Loucy (cell line): ENCODE measurements at regions not wholly inside any gene's neighbourhood (a gene's known extent, or its start where the extent isn't known, plus 50 kb on each side); places are given as distances from the start of the nearest gene placed in this dataset.

ENCODE experiments used
- H2AFZ ChIP-seq: fragments of 200-600 bp; sonication (generic); 2 replicates; pipeline ENCODE4 v1.6.0; 2016; ENCODE audit warnings: antibody characterized with exemption, mild to moderate bottlenecking, low read length, moderate library complexity
- H3F3A ChIP-seq: fragments of 200-600 bp; 2 replicates; pipeline ENCODE4 v1.6.0; 2016; ENCODE audit warnings: antibody characterized with exemption, low read depth, mild to moderate bottlenecking
- H3K27me3 ChIP-seq: fragments of 200-600 bp; sonication (generic); 2 replicates; pipeline ENCODE4 v1.6.1; 2014; ENCODE audit warnings: low read length, mild to moderate bottlenecking; ENCODE audit not compliant: insufficient read depth, poor library complexity, severe bottlenecking
- H3K36me3 ChIP-seq: fragments of 200-600 bp; sonication (generic); 2 replicates; pipeline ENCODE4 v1.6.1; 2016; ENCODE audit warnings: low read length; ENCODE audit not compliant: insufficient read depth
- H3K4me1 ChIP-seq: fragments of 200-600 bp; sonication (generic); 2 replicates; pipeline ENCODE4 v1.5.1; 2014; ENCODE audit warnings: low read length, mild to moderate bottlenecking; ENCODE audit not compliant: insufficient read depth, poor library complexity, severe bottlenecking
- H3K4me2 ChIP-seq: fragments of 200-600 bp; sonication (generic); 2 replicates; pipeline ENCODE4 v1.6.0; 2014; ENCODE audit warnings: antibody characterized with exemption, low read length, low read depth, mild to moderate bottlenecking; ENCODE audit not compliant: poor library complexity, severe bottlenecking
- H3K4me3 ChIP-seq: fragments of 200-600 bp; sonication (generic); 2 replicates; pipeline ENCODE4 v1.5.1; 2014; ENCODE audit warnings: low read length, mild to moderate bottlenecking, mixed read lengths; ENCODE audit not compliant: poor library complexity, severe bottlenecking
- H3K79me2 ChIP-seq: fragments of 200-600 bp; sonication (generic); 2 replicates; pipeline ENCODE4 v1.6.1; 2014; ENCODE audit warnings: low read length; ENCODE audit not compliant: insufficient read depth
- H3K9ac ChIP-seq: fragments of 200-600 bp; sonication (generic); 2 replicates; pipeline ENCODE4 v1.6.0; 2014; ENCODE audit warnings: mild to moderate bottlenecking, low read depth, low read length, moderate library complexity; ENCODE audit not compliant: poor library complexity, severe bottlenecking
- H3K9me2 ChIP-seq: fragments of 200-600 bp; sonication (generic); replicated peaks from 2 replicates; pipeline ENCODE4 v1.6.1; 2016; ENCODE audit warnings: low read depth, low read length, mixed read lengths
- H3K9me3 ChIP-seq: fragments of 200-600 bp; sonication (generic); 2 replicates; pipeline ENCODE4 v1.6.1; 2014; ENCODE audit warnings: mild to moderate bottlenecking, antibody characterized with exemption, low read length, low read depth; ENCODE audit not compliant: insufficient read depth
- H4K20me1 ChIP-seq: fragments of 200-600 bp; sonication (generic); 2 replicates; pipeline ENCODE4 v1.6.0; 2014; ENCODE audit warnings: antibody characterized with exemption, low read length, mild to moderate bottlenecking; ENCODE audit not compliant: insufficient read depth, poor library complexity, severe bottlenecking
- EZH2phosphoT487 ChIP-seq: fragments of 200-600 bp; IDR thresholded peaks from 2 replicates; pipeline ENCODE4 v1.6.1; 2018; ENCODE audit warnings: antibody characterized with exemption, mild to moderate bottlenecking, moderate library complexity, borderline replicate concordance
- TF ChIP-seq, protein P1 (sequence below): fragments of 200-600 bp; sonication (generic); conservative IDR thresholded peaks from 2 replicates; pipeline ENCODE4 v1.5.1; 2014; ENCODE audit warnings: mild to moderate bottlenecking, antibody characterized with exemption, low read length

DNA sequence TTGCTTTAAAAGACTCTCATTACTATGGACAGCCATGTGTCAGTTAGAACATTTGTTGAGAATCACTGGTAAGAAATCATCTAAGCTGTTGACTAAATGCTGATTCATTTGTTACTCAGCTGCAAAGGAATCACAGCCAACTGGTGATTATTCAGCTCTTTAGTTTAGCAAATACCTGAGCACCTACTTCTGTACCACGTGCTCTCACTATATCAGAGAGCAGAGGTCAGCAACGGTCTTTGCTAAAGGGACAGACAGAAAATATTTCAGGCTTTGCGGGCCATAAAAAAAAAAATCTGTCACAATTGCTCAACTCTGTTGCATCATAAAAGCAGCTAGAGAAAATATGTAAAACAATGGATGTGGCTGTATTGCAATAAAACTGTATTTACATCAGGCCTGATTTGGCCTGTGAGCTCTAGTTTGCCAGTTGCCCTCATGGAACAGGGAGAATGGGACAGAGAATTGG lies 377.6 kb downstream of the DNAH5 start:
- no peaks in the 10 kb centered on the region for H3K79me2 ChIP-seq
- TF ChIP-seq, protein P1, sequence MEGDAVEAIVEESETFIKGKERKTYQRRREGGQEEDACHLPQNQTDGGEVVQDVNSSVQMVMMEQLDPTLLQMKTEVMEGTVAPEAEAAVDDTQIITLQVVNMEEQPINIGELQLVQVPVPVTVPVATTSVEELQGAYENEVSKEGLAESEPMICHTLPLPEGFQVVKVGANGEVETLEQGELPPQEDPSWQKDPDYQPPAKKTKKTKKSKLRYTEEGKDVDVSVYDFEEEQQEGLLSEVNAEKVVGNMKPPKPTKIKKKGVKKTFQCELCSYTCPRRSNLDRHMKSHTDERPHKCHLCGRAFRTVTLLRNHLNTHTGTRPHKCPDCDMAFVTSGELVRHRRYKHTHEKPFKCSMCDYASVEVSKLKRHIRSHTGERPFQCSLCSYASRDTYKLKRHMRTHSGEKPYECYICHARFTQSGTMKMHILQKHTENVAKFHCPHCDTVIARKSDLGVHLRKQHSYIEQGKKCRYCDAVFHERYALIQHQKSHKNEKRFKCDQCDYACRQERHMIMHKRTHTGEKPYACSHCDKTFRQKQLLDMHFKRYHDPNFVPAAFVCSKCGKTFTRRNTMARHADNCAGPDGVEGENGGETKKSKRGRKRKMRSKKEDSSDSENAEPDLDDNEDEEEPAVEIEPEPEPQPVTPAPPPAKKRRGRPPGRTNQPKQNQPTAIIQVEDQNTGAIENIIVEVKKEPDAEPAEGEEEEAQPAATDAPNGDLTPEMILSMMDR = no peak
- TF ChIP-seq EZH2phosphoT487 = no peak
- H3K4me1 ChIP-seq = no peaks in the 10 kb centered on the region
- H3K27me3 ChIP-seq = no peaks in the 10 kb centered on the region
- no peaks in the 10 kb centered on the region for H3K9me2 ChIP-seq
- no peak overlapping the region for H3K9ac ChIP-seq
- H3K36me3 ChIP-seq = no peaks in the 10 kb centered on the region
- no peak overlapping the region for H3K4me2 ChIP-seq
- H3K4me3 ChIP-seq = no peak overlapping the region
- H3F3A ChIP-seq = no peaks in the 10 kb centered on the region
- no peaks in the 10 kb centered on the region for H4K20me1 ChIP-seq
- H2AFZ ChIP-seq = no peak overlapping the region
- no peaks in the 10 kb centered on the region for H3K9me3 ChIP-seq

DNA sequence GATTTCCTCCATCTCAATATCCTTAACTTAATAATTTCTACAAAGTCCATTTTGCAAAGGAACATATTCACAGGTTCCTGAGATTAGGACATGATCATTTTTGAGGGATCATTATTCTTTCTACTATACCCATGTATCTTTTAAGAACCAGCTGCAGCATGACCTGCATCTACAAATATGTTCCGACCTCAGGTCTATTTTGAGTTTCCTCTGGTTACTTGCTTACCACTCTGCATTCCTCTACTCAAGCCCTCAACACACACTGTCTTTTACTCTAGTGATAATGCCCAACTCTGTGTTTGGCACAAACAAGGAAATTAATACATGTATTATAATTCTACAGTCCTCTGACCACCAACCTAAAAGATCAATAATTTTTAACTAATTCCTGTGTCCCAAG lies 386.1 kb downstream of the DNAH5 start:
- no peaks in the 10 kb centered on the region for H3F3A ChIP-seq
- H3K4me3 ChIP-seq = no peak overlapping the region
- no peaks in the 10 kb centered on the region for H4K20me1 ChIP-seq
- H3K4me1 ChIP-seq = no peaks in the 10 kb centered on the region
- H3K9me2 ChIP-seq = no peaks in the 10 kb centered on the region
- H3K36me3 ChIP-seq = no peaks in the 10 kb centered on the region
- TF ChIP-seq, protein P1 = no peak
- no peak for TF ChIP-seq EZH2phosphoT487
- H3K4me2 ChIP-seq = no peak overlapping the region
- H3K27me3 ChIP-seq = no peaks in the 10 kb centered on the region
- no peaks in the 10 kb centered on the region for H3K9me3 ChIP-seq
- no peaks in the 10 kb centered on the region for H3K79me2 ChIP-seq
- H2AFZ ChIP-seq = no peak overlapping the region
- H3K9ac ChIP-seq = no peak overlapping the region

DNA sequence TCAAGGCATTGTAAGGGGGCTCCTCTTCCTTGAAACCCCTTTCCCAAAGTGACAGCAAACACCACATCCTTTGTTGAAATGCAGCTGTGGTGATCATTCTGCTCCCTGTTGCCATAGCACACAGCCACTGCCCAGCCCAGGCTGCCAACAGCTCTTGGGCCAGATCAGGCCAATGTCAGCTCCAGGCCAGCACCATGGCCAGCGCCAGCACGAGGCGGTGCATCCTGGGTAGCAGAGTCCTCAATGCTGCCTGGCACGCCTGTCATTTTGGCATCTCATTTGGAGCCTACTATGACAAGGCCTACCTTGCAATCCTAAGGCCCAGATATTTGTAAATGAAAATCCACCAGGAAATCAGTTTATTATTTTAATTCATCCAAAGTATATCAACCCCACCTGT lies 390.6 kb downstream of the DNAH5 start:
- H3K4me3 ChIP-seq = no peak overlapping the region
- no peaks in the 10 kb centered on the region for H3K27me3 ChIP-seq
- no peaks in the 10 kb centered on the region for H4K20me1 ChIP-seq
- H3K36me3 ChIP-seq = no peaks in the 10 kb centered on the region
- no peak overlapping the region for H3K4me2 ChIP-seq
- TF ChIP-seq EZH2phosphoT487 = no peak
- TF ChIP-seq, protein P1 = no peak
- no peaks in the 10 kb centered on the region for H3K9me3 ChIP-seq
- no peaks in the 10 kb centered on the region for H3K79me2 ChIP-seq
- no peaks in the 10 kb centered on the region for H3F3A ChIP-seq
- H3K9me2 ChIP-seq = no peaks in the 10 kb centered on the region
- H2AFZ ChIP-seq = no peak overlapping the region
- H3K4me1 ChIP-seq = no peaks in the 10 kb centered on the region
- H3K9ac ChIP-seq = no peak overlapping the region
